ENCODE measurements at regions not wholly inside any gene's neighbourhood (a gene's known extent, or its start where the extent isn't known, plus 50 kb on each side); places are given as distances from the start of the nearest gene placed in this dataset.

- 73% methylated on average over 3 of the region's 3 CpGs for WGBS (ENCODE audit: low lambda C conversion rate, missing lambda C conversion rate)
- no peak for TF ChIP-seq CTCF (IDR thresholded peaks at IDR 0.05; ENCODE audit: poor library complexity)
- TF ChIP-seq EZH2 (IDR thresholded peaks at IDR 0.05; ENCODE audit: borderline replicate concordance), result no peak
- no peak for TF ChIP-seq EZH2phosphoT487 (IDR thresholded peaks at IDR 0.05; ENCODE audit: low read depth, severe bottlenecking, unreplicated experiment)
These were observed 72.6 kb upstream of the TOMM7 start for GRCh38 chr7:22895140-22895827.

GRCh38 chr7:22894546-22894945 is 71.9 kb upstream of the TOMM7 start:
- WGBS (ENCODE audit: low lambda C conversion rate, missing lambda C conversion rate), result 76% methylated on average over 10 of the region's 10 CpGs

More at GRCh38 chr7:22895140-22895827, 72.6 kb upstream of the TOMM7 start:
- Histone ChIP-seq H3K36me3 (replicated peaks; ENCODE audit: insufficient read depth, low read depth) (no peaks in the 10 kb centered on the region), H2AFZ (no peak overlapping the region), H3K4me1 (ENCODE audit: insufficient read depth) (no peaks in the 10 kb centered on the region), H3K9me2 (replicated peaks; ENCODE audit: insufficient read depth) (no peaks in the 10 kb centered on the region), H4K20me1 (ENCODE audit: insufficient read depth, poor library complexity, severe bottlenecking) (no peaks in the 10 kb centered on the region), H3K27ac (no peak overlapping the region), H3K4me2 (no peak overlapping the region), H3K4me3 (no peak overlapping the region), H3K27me3 (no peaks in the 10 kb centered on the region), H3K9me3 (ENCODE audit: low read depth) (no peaks in the 10 kb centered on the region), H3K79me2 (no peaks in the 10 kb centered on the region)
- DNase-seq (ENCODE audit: low spot score), result no peak

GRCh38 chr7:22890773-22891172 is 68.1 kb upstream of the TOMM7 start:
- Histone ChIP-seq H3K27ac (no peak overlapping the region), H3K9me2 (replicated peaks; ENCODE audit: insufficient read depth) (no peaks in the 10 kb centered on the region), H4K20me1 (ENCODE audit: insufficient read depth, poor library complexity, severe bottlenecking) (no peaks in the 10 kb centered on the region), H3K4me3 (no peak overlapping the region), H3K27me3 (no peaks in the 10 kb centered on the region), H3K9me3 (ENCODE audit: low read depth) (no peaks in the 10 kb centered on the region), H3K79me2 (no peaks in the 10 kb centered on the region), H3K36me3 (replicated peaks; ENCODE audit: insufficient read depth, low read depth) (no peaks in the 10 kb centered on the region), H3K4me1 (ENCODE audit: insufficient read depth) (no peaks in the 10 kb centered on the region), H2AFZ (no peak overlapping the region), H3K4me2 (no peak overlapping the region)
- 84% methylated on average over 4 of the region's 4 CpGs for WGBS (ENCODE audit: low lambda C conversion rate, missing lambda C conversion rate)
- DNase-seq (ENCODE audit: low spot score), result no peak
- TF ChIP-seq EZH2phosphoT487 (IDR thresholded peaks at IDR 0.05; ENCODE audit: low read depth, severe bottlenecking, unreplicated experiment) (no peak), EZH2 (IDR thresholded peaks at IDR 0.05; ENCODE audit: borderline replicate concordance) (no peak), CTCF (IDR thresholded peaks at IDR 0.05; ENCODE audit: poor library complexity) (no peak)

More at GRCh38 chr7:22894546-22894945, 71.9 kb upstream of the TOMM7 start:
- Histone ChIP-seq H3K4me3 (no peak overlapping the region), H3K4me2 (no peak overlapping the region), H3K9me3 (ENCODE audit: low read depth) (no peaks in the 10 kb centered on the region), H3K27me3 (no peaks in the 10 kb centered on the region), H4K20me1 (ENCODE audit: insufficient read depth, poor library complexity, severe bottlenecking) (no peaks in the 10 kb centered on the region), H3K9me2 (replicated peaks; ENCODE audit: insufficient read depth) (no peaks in the 10 kb centered on the region), H3K4me1 (ENCODE audit: insufficient read depth) (no peaks in the 10 kb centered on the region), H2AFZ (no peak overlapping the region), H3K36me3 (replicated peaks; ENCODE audit: insufficient read depth, low read depth) (no peaks in the 10 kb centered on the region), H3K27ac (no peak overlapping the region), H3K79me2 (no peaks in the 10 kb centered on the region)
- no peak for DNase-seq (ENCODE audit: low spot score)
- no peak for TF ChIP-seq CTCF (IDR thresholded peaks at IDR 0.05; ENCODE audit: poor library complexity)
- TF ChIP-seq EZH2phosphoT487 (IDR thresholded peaks at IDR 0.05; ENCODE audit: low read depth, severe bottlenecking, unreplicated experiment), result no peak
- no peak for TF ChIP-seq EZH2 (IDR thresholded peaks at IDR 0.05; ENCODE audit: borderline replicate concordance)
